Endothelial cell of umbilical vein (primary cell): ENCODE measurements at regions not wholly inside any gene's neighbourhood (a gene's known extent, or its start where the extent isn't known, plus 50 kb on each side); places are given as distances from the start of the nearest gene placed in this dataset.

Source experiments
- CTCF ChIP-seq, 2 donors: IDR thresholded peaks; 1 replicate in 1 of 2; 2 replicates in 1 of 2; pipeline ENCODE4 v1.5.1; 2011; ENCODE audit warnings: low read length in 2 of 2, mild to moderate bottlenecking in 2 of 2, moderate library complexity in 2 of 2, control low read depth in 1 of 2, inconsistent platforms in 1 of 2, low read depth in 1 of 2; ENCODE audit not compliant: insufficient read depth in 1 of 2; ENCODE audit errors: extremely low read depth in 1 of 2
- EZH2 ChIP-seq: IDR thresholded peaks from 2 replicates; pipeline ENCODE4 v1.6.1; 2012; ENCODE audit warnings: borderline replicate concordance, low read depth, mild to moderate bottlenecking, moderate library complexity, low read length, inconsistent platforms; ENCODE audit not compliant: severe bottlenecking
- FOS ChIP-seq: IDR thresholded peaks from 2 replicates; pipeline ENCODE4 v1.6.1; 2011; ENCODE audit warnings: mild to moderate bottlenecking, low read length, moderate library complexity, borderline replicate concordance; ENCODE audit not compliant: insufficient read depth
- GATA2 ChIP-seq: IDR thresholded peaks from 2 replicates; pipeline ENCODE4 v1.7.0; 2011; ENCODE audit warnings: low read depth, mild to moderate bottlenecking, moderate library complexity, mixed read lengths, low read length; ENCODE audit not compliant: insufficient read length, insufficient read depth
- MAX ChIP-seq: IDR thresholded peaks from 2 replicates; pipeline ENCODE4 v1.6.1; 2011; ENCODE audit not compliant: insufficient read depth, insufficient read length
- MYC ChIP-seq: IDR thresholded peaks from one replicate; pipeline ENCODE4 v1.6.1; 2011; ENCODE audit warnings: mild to moderate bottlenecking, low read depth, low read length
- POLR2A ChIP-seq: IDR thresholded peaks from 2 replicates; pipeline ENCODE4 v1.6.1; 2012; ENCODE audit warnings: low read depth, mild to moderate bottlenecking, control low read depth, low read length
- POLR2AphosphoS5 ChIP-seq: IDR thresholded peaks from 2 replicates; pipeline ENCODE4 v1.6.1; 2012; ENCODE audit warnings: low read depth, mild to moderate bottlenecking, control low read depth, low read length, moderate library complexity; ENCODE audit not compliant: insufficient read depth

- TF ChIP-seq CTCF (IDR thresholded peaks at IDR 0.05; ENCODE audit: extremely low read depth in 1 of 2, insufficient read depth in 1 of 2, low read depth in 1 of 2, low read length in 2 of 2) (no peak), POLR2AphosphoS5 (no peak), POLR2A (no peak), MAX (no peak), GATA2 (no peak), FOS (no peak), EZH2 (no peak), MYC (no peak)
Measured at GRCh38 chr1:192057766-192058165, 100.5 kb upstream of the RGS18 start.
